CD1c-positive myeloid dendritic cell (primary cell): ENCODE measurements at regions not wholly inside any gene's neighbourhood (a gene's known extent, or its start where the extent isn't known, plus 50 kb on each side); places are given as distances from the start of the nearest gene placed in this dataset.

ENCODE experiments used
- DNase-seq: peaks from one replicate; pipeline ENCODE4 v3.0.0-alpha.2; 2016; ENCODE audit errors: extremely low spot score

GRCh38 chr7:51802718-51803117 is 486.1 kb upstream of the COBL start:
- DNase-seq: no peak

DNA sequence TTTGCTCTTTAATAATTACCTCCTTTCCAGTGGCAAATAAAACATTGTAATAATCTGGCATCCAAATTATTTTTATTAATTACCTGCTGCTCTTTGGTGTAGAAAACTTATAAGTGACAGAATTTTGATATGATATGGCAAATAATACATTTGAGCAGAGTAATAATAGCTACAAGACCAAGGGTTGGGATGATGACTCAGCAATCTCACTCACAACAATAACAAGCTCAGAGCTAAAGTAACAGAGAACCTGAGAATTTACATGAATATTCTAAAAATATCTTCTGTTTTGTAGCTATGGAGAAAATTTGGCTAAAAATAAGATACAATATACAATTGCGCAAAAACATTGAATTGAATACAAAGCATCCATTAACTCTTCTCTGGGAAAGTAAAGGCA is 480.8 kb upstream of the COBL start:
- DNase-seq: no peak

GRCh38 chr7:51792796-51793195 is 476.2 kb upstream of the COBL start:
- DNase-seq: no peak

DNA sequence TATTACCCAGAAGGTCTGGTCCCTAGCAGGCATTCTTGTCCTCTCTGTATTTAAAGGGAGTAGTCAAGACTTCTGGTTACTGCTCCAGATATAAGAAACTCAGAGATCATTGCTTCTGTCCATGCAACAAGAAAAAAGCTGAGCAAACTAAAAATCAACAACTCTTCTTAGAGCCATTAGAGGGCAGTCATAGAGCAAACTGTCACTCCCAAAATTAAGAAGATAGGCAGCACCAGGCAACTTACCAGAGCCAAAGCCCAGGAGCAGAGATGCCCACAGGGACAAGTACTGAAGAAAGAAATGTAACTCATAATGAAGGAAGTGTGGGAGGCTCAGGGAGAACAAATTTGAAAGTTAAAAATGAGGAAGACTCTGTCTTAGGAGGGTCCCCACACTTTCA is 472.9 kb upstream of the COBL start:
- no peak for DNase-seq

DNA sequence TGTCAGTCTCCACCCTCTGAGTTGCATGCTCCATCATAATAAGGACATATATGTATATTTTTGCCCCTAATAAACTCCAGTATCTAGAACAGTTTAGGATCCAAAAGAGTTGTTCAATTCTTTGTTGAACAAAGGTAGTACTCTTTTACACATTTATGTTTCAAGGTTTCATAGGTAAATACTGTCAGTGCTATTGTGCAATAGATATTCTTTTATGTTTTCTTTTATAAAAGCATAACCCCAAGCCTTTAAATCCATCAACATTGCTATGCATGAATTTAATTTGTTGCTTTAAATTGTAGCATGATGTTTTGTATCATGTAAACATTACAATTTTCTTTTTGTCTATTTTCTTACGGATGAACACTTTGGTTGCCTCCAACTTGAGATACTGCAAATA is 469.7 kb upstream of the COBL start:
- no peak for DNase-seq

DNA sequence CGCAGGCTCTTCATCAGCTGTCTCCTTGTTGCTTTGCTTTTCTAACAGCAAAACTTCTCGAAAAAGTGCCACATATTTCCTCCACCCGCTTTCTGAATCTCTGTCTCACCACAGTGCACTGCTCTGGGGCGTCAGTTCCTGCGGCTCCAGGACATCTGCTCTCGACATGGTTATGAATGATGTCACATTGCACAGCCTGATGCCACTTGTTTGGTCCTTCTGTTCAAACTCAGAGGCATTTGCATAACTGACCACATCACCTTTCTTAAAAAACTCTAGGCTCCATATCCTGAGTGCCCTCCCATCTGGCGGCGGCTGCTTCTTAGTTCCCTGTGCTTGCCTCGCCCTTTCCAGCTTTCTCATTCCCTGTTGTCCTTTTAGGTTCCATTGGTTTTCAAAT is 469.3 kb upstream of the COBL start:
- DNase-seq: no peak

DNA sequence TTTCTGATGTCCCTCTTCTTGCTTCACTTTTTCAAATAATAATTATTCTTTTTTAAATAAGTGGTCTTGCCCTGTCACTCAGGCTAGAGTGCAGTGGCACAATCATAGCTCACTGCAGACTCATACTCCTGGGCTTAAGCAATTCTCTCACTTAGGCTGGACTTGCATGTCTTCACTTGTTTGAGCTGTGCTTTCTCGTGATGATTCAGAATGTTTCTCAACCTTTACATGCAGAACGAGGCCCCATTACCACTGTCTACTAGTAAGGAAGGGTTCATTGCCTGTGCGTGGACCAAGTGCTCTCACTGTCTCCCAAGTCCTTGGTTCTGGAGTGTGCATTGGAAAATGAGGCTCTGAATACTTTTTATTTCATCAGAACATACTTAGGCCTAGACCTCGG is 468.6 kb upstream of the COBL start:
- no peak for DNase-seq

GRCh38 chr7:51783241-51783640 is 466.6 kb upstream of the COBL start:
- DNase-seq: no peak

- no peak for DNase-seq
Measured at GRCh38 chr7:51778121-51778520, 461.5 kb upstream of the COBL start.

DNA sequence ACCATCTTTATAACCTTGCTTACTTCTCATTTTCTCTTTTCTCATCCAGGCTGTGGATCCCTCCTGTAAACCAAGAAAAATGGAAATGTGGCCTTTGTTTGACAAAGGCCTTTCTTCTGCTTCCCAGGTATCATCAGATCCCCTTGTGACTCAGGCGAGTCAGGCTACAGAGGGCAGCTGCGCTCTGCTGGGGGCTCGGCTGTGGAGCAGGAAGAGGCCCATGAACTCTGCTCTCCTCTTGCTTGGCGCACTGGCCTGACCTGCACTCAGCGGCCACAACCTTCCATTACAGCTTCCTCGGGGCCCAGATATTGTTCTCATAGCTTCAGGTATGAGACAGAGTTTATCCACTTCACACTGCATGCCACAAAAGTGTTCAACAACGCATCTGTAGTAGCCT is 457.6 kb upstream of the COBL start:
- no peak for DNase-seq

DNA sequence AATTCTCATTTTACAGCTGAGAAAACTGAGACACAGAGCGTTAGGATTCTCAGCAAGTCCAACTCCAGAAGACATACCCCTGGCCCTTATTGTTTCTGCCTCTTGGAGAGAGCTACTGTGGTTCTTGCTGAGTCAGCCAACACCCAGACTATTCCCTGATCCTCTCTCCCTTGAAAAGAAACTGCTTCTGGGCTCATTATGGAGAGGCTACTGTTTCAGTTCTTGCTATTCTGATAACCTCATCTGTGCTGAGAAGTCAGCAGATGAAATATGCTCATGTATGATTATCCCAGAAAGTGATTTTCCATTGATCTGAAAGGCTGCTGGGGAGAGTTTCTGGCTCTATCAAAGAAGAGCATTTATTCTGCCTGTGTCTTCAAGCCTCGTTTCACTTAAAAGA is 455.6 kb upstream of the COBL start:
- DNase-seq: no peak

DNA sequence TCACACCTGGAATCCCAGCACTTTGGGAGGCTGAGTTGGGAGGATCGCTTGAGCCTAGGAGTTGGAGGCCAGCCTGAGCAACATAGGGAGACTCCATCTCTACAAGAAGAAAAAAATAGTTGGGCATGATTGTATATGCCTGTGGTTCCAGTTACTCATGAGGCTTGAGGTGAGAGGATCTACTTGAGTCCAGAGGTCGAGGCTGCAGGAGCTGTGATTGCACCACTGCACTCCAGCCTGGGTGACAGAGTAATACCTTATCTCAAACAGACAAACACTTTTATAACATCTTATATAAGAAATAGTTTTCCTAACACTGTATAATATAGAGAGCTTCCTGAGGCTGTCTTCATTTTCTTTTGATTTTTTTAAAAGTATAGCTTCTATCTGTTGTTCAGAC is 448.4 kb upstream of the COBL start:
- DNase-seq: no peak

DNA sequence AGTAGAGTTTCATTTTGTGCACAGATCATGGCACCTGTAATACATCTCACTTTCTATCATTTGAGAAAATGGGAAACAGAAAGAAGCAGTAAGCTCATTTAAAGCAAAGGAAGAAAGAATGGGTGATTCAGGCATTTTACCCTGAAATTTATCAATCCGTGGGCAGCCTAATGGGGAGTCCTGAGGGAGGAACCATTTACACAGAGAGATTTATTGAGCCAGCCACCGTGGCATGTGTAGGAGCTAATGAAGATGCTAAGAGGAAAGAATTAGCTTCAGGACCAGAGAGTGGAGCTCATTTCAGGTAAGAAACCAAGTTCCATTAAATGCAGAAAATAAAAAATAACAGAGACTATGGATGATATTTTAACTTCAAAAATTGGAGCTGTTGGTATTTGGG is 443.4 kb upstream of the COBL start:
- no peak for DNase-seq

GRCh38 chr7:51757960-51758359 is 441.4 kb upstream of the COBL start:
- DNase-seq: no peak

- DNase-seq: no peak
Measured at GRCh38 chr7:51732951-51733350, 416.3 kb upstream of the COBL start.

DNA sequence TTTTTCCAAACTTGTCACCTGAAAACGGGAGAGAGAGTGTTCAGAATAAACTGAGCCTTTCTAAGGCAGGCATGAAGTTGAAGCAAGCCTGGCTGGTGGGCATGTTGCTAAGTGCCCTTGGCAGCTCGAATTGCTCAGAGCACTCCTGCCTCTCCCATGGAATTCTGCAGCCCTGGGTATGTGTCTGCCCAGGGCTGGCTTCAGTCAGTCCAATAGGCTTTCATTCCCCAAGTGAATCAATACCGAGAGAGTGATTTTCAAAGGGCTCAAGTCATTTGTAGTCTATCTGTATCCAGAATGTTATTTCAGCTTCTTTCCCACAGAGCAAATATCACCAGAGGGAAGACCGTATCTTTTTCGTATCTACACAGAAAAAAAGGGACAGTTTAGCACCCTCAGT is 415.5 kb upstream of the COBL start:
- DNase-seq: no peak

GRCh38 chr7:51731075-51731474 is 414.5 kb upstream of the COBL start:
- DNase-seq: no peak

- DNase-seq: no peak
Measured at GRCh38 chr7:51727441-51727840, 410.8 kb upstream of the COBL start.

- no peak for DNase-seq
Measured at GRCh38 chr7:51706851-51707250, 390.2 kb upstream of the COBL start.

- no peak for DNase-seq
Measured at GRCh38 chr7:51705701-51706100, 389.1 kb upstream of the COBL start.

DNA sequence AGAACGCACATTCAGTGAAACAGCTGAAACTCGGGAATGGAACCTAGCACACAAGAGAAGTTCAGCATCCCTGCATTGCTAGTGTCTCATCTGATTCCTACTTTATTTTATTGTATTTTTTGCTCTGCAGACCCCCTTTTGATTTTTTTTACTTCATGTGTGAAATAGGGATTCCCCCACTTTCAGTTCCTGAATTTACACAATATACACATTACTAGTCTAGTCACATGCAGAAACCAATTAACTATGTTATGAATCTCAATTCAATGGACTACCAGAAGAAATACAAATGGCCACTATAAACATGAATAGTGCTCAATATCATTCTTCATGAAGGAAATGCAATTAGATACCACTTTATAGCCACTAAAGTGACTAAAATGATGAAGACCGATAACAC is 386.1 kb upstream of the COBL start:
- DNase-seq: no peak

- no peak for DNase-seq
Measured at GRCh38 chr7:51701935-51702334, 385.3 kb upstream of the COBL start.

- DNase-seq: no peak
Measured at GRCh38 chr7:51700593-51701215, 384.1 kb upstream of the COBL start.

- no peak for DNase-seq
Measured at GRCh38 chr7:51693258-51693657, 376.6 kb upstream of the COBL start.

DNA sequence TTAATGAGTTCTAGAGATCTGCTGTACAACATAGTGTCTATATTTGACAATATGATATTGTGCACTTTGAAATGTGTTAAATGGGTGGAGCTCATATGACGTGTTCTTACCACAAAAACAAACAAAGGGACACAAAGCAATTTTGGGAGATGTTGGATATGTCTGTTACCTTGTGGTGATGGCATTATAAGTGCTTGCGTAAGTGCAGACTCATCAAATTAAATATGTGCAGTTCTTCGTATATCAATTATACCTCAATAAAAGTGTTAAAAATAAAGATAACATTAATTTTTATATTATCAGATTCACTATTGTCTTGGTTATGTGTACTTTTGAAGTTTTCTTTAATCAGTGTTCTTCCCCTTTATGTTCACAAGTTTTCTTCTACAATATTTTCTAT is 372.9 kb upstream of the COBL start:
- no peak for DNase-seq
